Esophagus muscularis mucosa (tissue), 4 donors: ENCODE measurements at regions not wholly inside any gene's neighbourhood (a gene's known extent, or its start where the extent isn't known, plus 50 kb on each side); places are given as distances from the start of the nearest gene placed in this dataset.
"Not testable (repeated sequence)": the region's sequence is repeated elsewhere in the genome, so short reads cannot be mapped to it uniquely, and the experiment has no call there.

Source experiments
- DNase-seq: peaks from one replicate; pipeline ENCODE4 v3.0.0-alpha.2; 2017; ENCODE audit errors: extremely low spot score
- H3K27ac ChIP-seq, 4 donors: fragments of 200-600 bp; sonication (generic); replicated peaks in 1 of 4; 1 replicate in 3 of 4; 2 replicates in 1 of 4; pipeline ENCODE4 v1.5.1; 2016 to 2019; ENCODE audit warnings: mild to moderate bottlenecking in 1 of 4
- H3K27me3 ChIP-seq, 4 donors: fragments of 200-600 bp; sonication (generic); one replicate each; pipeline versions ENCODE4 v1.5.1 to v1.6.0; 2016 to 2019
- H3K36me3 ChIP-seq, 4 donors: fragments of 200-600 bp; sonication (generic); one replicate each; pipeline ENCODE4 v1.5.1; 2016 to 2019
- H3K4me1 ChIP-seq, 4 donors: fragments of 200-600 bp; sonication (generic); one replicate each; pipeline ENCODE4 v1.5.1; 2016 to 2019
- H3K4me3 ChIP-seq, 4 donors: fragments of 200-600 bp; sonication (generic); 1 replicate in 2 of 4; 2 replicates in 2 of 4; pipeline ENCODE4 v1.5.1; 2016 to 2019; ENCODE audit warnings: mild to moderate bottlenecking in 4 of 4, moderate library complexity in 1 of 4
- H3K9me3 ChIP-seq, 4 donors: fragments of 200-600 bp; sonication (generic); 1 replicate in 3 of 4; 2 replicates in 1 of 4; pipeline ENCODE4 v1.5.1; 2016 to 2019
- EP300 ChIP-seq: sonication (generic); formaldehyde crosslinking; IDR thresholded peaks from one replicate; pipeline ENCODE4 v1.6.1; 2017; ENCODE audit warnings: antibody characterized with exemption
- POLR2A ChIP-seq: fragments of 450-650 bp; IDR thresholded peaks from one replicate; pipeline ENCODE4 v1.6.1; 2017; ENCODE audit warnings: antibody characterized with exemption, moderate library complexity, mild to moderate bottlenecking, low read depth
- POLR2AphosphoS5 ChIP-seq, 2 donors: sonication (generic); formaldehyde crosslinking; IDR thresholded peaks; one replicate each; pipeline ENCODE4 v1.6.1; 2017; ENCODE audit warnings: antibody characterized with exemption in 2 of 2
- WGBS: methylation state at CpG from one replicate; pipeline ENCODE4 v1.1.5; 2018; 5-methylcytosine and 5-hydroxymethylcytosine counted together
- intact Hi-C: fragments of 100-400 bp; cut with DNase I; formaldehyde crosslinking; loops from one replicate; pipeline ENCODE4 v1.15.1; 2023
- TF ChIP-seq, protein P1 (sequence below), 3 experiments: fragments of 200-600 bp in 2 of 3; fragments of 450-650 bp in 1 of 3; sonication (generic) in 2 of 3; IDR thresholded peaks; one replicate each; pipeline ENCODE4 v1.5.1; 2017 to 2019; ENCODE audit warnings: antibody characterized with exemption in 3 of 3, mild to moderate bottlenecking in 2 of 3, moderate library complexity in 1 of 3

GRCh38 chr13:44734201-44734707 is 158.1 kb upstream of the TSC22D1 start:
- H3K27ac ChIP-seq: no peak overlapping the region
- H3K4me1 ChIP-seq: no peaks in the 10 kb centered on the region
- no peaks in the 10 kb centered on the region for H3K27me3 ChIP-seq
- H3K36me3 ChIP-seq: no peaks in the 10 kb centered on the region
- no peak overlapping the region for H3K4me3 ChIP-seq
- no peak for DNase-seq
- TF ChIP-seq POLR2A: no peak
- no peak for TF ChIP-seq EP300
- TF ChIP-seq, protein P1, sequence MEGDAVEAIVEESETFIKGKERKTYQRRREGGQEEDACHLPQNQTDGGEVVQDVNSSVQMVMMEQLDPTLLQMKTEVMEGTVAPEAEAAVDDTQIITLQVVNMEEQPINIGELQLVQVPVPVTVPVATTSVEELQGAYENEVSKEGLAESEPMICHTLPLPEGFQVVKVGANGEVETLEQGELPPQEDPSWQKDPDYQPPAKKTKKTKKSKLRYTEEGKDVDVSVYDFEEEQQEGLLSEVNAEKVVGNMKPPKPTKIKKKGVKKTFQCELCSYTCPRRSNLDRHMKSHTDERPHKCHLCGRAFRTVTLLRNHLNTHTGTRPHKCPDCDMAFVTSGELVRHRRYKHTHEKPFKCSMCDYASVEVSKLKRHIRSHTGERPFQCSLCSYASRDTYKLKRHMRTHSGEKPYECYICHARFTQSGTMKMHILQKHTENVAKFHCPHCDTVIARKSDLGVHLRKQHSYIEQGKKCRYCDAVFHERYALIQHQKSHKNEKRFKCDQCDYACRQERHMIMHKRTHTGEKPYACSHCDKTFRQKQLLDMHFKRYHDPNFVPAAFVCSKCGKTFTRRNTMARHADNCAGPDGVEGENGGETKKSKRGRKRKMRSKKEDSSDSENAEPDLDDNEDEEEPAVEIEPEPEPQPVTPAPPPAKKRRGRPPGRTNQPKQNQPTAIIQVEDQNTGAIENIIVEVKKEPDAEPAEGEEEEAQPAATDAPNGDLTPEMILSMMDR (IDR thresholded peaks at IDR 0.05): no peak
- no peak for TF ChIP-seq POLR2AphosphoS5 (IDR thresholded peaks at IDR 0.05)
- H3K9me3 ChIP-seq: no peaks in the 10 kb centered on the region
- no CpG with 5 or more reads among the region's 1 CpG for WGBS
- intact Hi-C loops: no loop called here

DNA sequence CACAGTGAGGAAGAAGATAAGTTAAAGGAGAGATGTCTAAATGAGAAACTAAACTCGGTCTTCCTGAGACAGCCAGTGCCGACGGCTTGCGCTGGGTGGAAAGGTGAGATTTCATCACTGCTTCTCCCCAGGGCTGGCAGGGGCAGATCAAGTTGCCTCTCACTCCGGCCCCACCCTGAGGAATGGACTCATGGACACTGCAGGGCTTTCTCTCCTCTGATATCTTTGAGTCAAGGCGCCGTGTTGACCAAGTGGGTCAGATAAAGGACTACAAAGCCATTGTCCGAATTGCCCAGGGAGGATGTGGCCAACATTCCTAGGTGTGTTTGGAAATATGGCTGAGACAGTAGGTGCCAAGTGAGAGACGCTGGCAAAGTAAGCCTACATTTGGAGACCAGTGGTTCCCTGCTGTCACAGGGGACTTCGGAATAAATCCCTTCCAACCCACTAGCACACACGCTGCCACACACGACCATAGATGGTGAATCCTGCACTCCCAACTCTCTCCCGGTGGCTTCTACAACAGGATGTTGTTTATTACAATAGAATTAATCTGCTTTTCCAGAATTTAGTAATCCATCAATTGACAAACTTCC is 156.5 kb upstream of the TSC22D1 start:
- no peaks in the 10 kb centered on the region for H3K9me3 ChIP-seq
- no peak overlapping the region for H3K27ac ChIP-seq
- WGBS: 76% methylated on average over 9 of the region's 13 CpGs
- intact Hi-C loops: no loop called here
- no peaks in the 10 kb centered on the region for H3K27me3 ChIP-seq
- H3K4me1 ChIP-seq: no peaks in the 10 kb centered on the region
- H3K36me3 ChIP-seq: no peaks in the 10 kb centered on the region
- no peak for TF ChIP-seq EP300
- no peak for TF ChIP-seq POLR2A
- no peak overlapping the region for H3K4me3 ChIP-seq
- DNase-seq: no peak

GRCh38 chr13:44730851-44731250 is 154.7 kb upstream of the TSC22D1 start:
- H3K4me1 ChIP-seq: no peaks in the 10 kb centered on the region
- WGBS: 51% methylated on average over 1 of the region's 1 CpG
- no peaks in the 10 kb centered on the region for H3K27me3 ChIP-seq
- H3K4me3 ChIP-seq: no peak overlapping the region
- TF ChIP-seq EP300: no peak
- TF ChIP-seq POLR2A: no peak
- TF ChIP-seq POLR2AphosphoS5 (IDR thresholded peaks at IDR 0.05): no peak
- TF ChIP-seq, protein P1 (IDR thresholded peaks at IDR 0.05): no peak
- DNase-seq: no peak
- H3K9me3 ChIP-seq: no peaks in the 10 kb centered on the region
- H3K36me3 ChIP-seq: no peaks in the 10 kb centered on the region
- H3K27ac ChIP-seq: no peak overlapping the region
- intact Hi-C loops: no loop called here

DNA sequence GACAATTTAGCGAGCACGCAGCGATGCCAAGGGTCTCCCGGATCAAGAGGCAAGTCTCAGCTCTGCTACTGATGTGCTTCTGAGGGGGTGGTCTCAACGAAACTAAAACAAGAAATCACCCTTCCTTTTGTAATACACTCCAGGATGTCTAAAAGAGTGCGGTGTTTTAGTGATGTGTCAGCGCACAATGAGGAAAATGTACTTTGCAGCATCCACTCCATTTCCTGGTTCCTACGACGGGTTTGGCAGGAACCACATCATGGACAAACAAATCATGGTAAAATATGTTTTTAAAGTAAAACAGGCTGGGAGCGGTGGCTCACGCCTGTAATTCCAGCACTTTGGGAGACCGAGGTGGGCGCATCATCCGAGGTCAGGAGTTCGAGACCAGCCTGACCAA is 154.0 kb upstream of the TSC22D1 start:
- Histone ChIP-seq H3K27me3 (no peaks in the 10 kb centered on the region), H3K27ac (no peak overlapping the region), H3K36me3 (no peaks in the 10 kb centered on the region), H3K9me3 (no peaks in the 10 kb centered on the region), H3K4me3 (no peak overlapping the region), H3K4me1 (no peaks in the 10 kb centered on the region)
- TF ChIP-seq EP300: no peak
- TF ChIP-seq POLR2A: no peak
- TF ChIP-seq, protein P1 (IDR thresholded peaks at IDR 0.05): no peak
- TF ChIP-seq POLR2AphosphoS5 (IDR thresholded peaks at IDR 0.05): no peak
- WGBS: 77% methylated on average over 15 of the region's 15 CpGs
- DNase-seq: no peak
- intact Hi-C loops: no loop called here

GRCh38 chr13:44727591-44727990 is 151.5 kb upstream of the TSC22D1 start:
- H3K4me1 ChIP-seq, intact Hi-C loops, H3K27ac ChIP-seq, DNase-seq, H3K4me3 ChIP-seq, H3K36me3 ChIP-seq, H3K27me3 ChIP-seq, H3K9me3 ChIP-seq: not testable (repeated sequence)
- WGBS: 87% methylated on average over 7 of the region's 7 CpGs

DNA sequence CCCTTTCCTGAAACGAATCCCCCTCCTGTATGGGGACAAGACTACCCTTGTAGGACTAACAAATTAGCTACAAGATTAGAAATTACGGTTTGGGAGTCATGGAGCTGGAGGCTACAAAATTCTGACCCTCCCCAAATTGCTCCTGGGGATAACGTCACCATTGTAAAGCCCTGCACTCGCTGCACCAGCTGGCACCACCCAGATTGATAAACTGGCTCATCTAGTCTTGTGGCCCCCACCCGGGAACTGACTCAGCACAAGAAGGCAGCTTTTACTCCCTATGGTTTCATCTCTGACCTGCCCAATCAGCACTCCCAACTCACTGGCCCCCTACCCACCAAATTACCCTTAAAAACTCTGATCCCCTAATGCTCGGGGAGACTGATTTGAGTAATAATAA is 150.6 kb upstream of the TSC22D1 start:
- intact Hi-C loops: no loop called here

More for the DNA sequence above, 150.6 kb upstream of the TSC22D1 start:
- H3K27me3 ChIP-seq: no peaks in the 10 kb centered on the region
- H3K4me1 ChIP-seq: no peaks in the 10 kb centered on the region
- TF ChIP-seq, protein P1 (IDR thresholded peaks at IDR 0.05): no peak
- TF ChIP-seq POLR2AphosphoS5 (IDR thresholded peaks at IDR 0.05) (no peak), POLR2A (no peak), EP300 (no peak)
- no peak overlapping the region for H3K27ac ChIP-seq
- no peak overlapping the region for H3K4me3 ChIP-seq
- H3K36me3 ChIP-seq: no peaks in the 10 kb centered on the region
- DNase-seq: no peak
- 92% methylated on average over 6 of the region's 6 CpGs for WGBS
- peaks cover 0 to 6% (median 0%) of the 10 kb centered on the region in 4 donors for H3K9me3 ChIP-seq
